ENCODE measurements at regions not wholly inside any gene's neighbourhood (a gene's known extent, or its start where the extent isn't known, plus 50 kb on each side); places are given as distances from the start of the nearest gene placed in this dataset.
"Not testable (repeated sequence)": the region's sequence is repeated elsewhere in the genome, so short reads cannot be mapped to it uniquely, and the experiment has no call there.

DNA sequence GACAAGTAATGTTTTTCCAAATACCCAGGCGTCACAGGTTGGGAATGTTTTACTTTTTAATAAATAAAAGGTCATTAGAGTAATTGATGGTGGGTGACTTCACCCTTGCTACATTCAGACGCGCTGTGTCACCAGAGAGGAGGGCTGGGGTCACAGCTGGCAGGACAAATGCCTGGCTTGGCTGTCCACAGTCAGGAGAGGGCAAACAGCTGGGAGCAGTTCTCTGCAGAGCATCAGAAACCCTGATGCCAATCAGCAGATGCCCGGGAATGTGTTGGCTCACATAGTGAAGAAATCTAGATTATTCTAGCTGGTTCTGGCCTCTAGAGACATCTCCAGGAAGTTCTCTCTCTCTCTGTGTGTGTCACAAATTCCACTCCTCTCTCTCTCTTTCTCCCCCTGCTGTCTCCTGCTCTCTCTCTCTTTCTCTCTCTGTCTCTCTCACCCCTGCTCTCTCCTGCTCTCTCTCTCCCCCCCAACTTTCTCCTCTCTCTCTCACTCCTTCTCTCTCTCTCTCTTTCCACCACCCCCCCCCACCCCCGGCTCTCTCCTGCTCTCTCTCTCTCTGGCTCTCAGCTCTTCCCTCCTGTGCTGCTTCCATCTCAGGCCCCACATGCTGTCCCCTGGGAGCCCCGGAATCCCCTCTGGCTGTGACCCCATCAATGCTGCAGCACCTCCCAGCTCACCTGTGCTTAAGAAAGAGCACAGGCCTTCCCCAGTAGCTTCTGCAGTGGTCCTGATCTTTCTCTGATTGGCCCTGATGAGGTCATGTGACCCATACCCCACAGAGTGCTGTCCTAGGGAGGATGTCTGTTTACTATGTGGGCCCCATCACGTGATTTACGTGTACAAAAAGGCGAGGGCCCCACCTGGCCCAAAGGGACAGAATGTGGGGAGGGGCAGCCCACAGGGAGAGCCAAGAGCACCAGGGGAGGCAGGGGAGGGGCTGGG, 331.5 kb downstream of the ADGRD1 start:
- H3K9me3 Mint-ChIP-seq; ATAC-seq; H3K36me3 Mint-ChIP-seq; DNase-seq (ENCODE audit: low spot score in 2 of 2): not testable (repeated sequence)
- peak overlapping the region in 1 of 2 donors; percentile 67 for H3K27ac Mint-ChIP-seq

GRCh38 chr12:131285905-131286295, 332.2 kb downstream of the ADGRD1 start:
- peak in 1 of 2 donors; percentile 25 for DNase-seq (ENCODE audit: low spot score in 2 of 2)
- not testable (repeated sequence) for ATAC-seq, H3K9me3 Mint-ChIP-seq, H3K36me3 Mint-ChIP-seq, H3K27ac Mint-ChIP-seq

DNA sequence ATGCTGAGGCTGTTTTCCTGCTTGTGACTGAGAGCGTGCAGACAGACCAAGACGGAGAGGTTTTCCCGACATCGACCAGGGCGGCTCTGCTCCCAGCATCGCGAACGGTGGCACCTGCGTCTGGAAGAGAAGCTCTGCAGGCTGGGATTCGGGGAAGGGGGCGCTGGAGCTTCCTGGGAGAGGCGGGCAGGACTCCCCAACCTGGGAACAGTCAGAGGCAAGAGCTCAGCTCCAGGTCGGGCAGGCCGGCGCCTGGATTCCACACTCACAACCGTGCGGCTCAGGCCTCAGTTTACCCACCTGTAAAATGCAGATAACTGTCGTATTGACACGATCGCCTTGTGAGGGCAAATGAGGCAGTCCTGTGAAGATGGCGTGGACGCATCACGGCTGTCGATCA, 332.6 kb downstream of the ADGRD1 start:
- DNase-seq (ENCODE audit: low spot score in 2 of 2); H3K27ac Mint-ChIP-seq; H3K9me3 Mint-ChIP-seq; ATAC-seq; H3K36me3 Mint-ChIP-seq: not testable (repeated sequence)

DNA sequence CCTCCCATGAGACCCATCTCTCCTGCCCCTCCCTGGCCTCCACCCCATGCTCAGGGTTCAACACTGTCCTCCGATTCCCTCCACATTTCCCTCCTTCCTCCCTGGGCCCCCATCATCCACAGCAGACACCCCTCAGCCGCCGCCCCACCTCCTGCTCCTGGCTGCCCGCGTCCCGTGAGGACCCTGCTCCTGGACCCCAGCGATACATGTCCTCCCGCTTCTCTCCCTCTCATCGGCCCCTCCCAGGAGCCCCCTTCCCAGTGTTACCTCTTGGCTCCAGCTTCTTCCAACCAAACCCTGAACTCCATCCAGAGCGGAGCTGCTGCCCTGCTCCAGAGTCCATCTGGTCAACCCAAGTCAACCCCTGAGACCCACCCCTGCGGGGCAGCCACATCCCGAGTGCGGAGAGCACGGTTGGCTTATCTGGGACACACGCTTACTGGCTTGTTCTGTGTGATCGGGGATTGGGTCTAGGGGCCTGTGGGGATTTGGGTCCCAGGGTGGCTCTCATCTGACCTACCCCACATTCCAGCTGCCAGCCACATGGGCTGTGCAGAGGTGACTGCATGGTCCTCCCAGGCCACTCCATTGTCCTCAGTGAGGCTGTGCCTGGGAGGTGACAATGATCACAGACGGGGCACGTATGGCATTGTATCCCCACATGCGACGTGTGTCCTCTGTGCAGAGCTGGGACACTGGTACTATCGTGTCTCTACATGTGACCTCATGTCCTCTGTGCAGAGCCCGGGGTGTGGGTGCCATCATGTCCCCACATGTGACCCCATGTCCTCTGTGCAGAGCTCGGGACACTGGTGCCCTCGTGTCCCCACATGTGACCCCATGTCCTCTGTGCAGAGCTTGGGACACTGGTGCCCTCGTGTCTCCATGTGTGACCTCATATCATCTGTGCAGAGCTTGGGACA, 333.6 kb downstream of the ADGRD1 start:
- ATAC-seq = no peak
- peaks cover 0 to 9% of the 10 kb centered on the region in 2 donors for H3K9me3 Mint-ChIP-seq
- no peaks in the 10 kb centered on the region for H3K36me3 Mint-ChIP-seq
- no peak overlapping the region for H3K27ac Mint-ChIP-seq
- peak in 1 of 2 donors; percentile 39 for DNase-seq (ENCODE audit: low spot score in 2 of 2)

- H3K9me3 Mint-ChIP-seq = peaks cover 0 to 9% of the 10 kb centered on the region in 2 donors
- H3K36me3 Mint-ChIP-seq = no peaks in the 10 kb centered on the region
- H3K27ac Mint-ChIP-seq = no peak overlapping the region
- DNase-seq (ENCODE audit: low spot score in 2 of 2) (peak in 1 of 2 donors; percentile 37), ATAC-seq (no peak)
Measured at GRCh38 chr12:131287938-131288764, 334.4 kb downstream of the ADGRD1 start.

GRCh38 chr12:131288765-131289695, 335.3 kb downstream of the ADGRD1 start:
- H3K27ac Mint-ChIP-seq, H3K36me3 Mint-ChIP-seq, H3K9me3 Mint-ChIP-seq, ATAC-seq: not testable (repeated sequence)
- DNase-seq (ENCODE audit: low spot score in 2 of 2) = peak; percentile 0 to 35

GRCh38 chr12:131289807-131290206, 336.1 kb downstream of the ADGRD1 start:
- peak in 1 of 2 donors; percentile 11 for DNase-seq (ENCODE audit: low spot score in 2 of 2)
- ATAC-seq, H3K9me3 Mint-ChIP-seq, H3K27ac Mint-ChIP-seq, H3K36me3 Mint-ChIP-seq: not testable (repeated sequence)

DNA sequence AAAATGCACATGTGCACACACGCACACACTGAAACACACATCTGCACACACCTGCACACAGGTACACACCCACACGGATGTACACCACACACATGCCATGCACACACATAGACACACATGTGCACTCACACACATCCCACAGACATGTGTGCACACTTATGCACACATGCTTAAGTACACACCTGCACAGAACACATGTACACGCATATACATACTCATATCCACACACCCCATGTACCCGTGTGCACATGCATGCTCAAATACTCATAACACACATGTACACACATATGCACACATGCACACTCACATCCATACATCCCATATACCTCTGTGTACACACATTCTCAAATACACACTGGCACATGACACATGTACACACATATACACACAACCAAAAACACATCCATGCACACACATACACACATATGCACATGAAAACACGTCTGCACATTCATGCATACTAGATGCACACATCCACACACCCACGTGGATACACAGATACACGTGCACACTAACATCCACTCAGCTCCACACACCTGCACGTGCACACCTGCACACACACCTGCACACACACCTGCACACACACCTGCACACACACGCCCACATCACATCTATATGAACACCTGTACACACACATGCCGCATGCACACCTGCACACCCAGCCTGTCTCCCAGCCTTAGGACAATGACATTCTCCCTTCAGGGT, 336.7 kb downstream of the ADGRD1 start:
- Mint-ChIP-seq H3K36me3 (no peaks in the 10 kb centered on the region), H3K27ac (no peak overlapping the region), H3K9me3 (peaks cover 0 to 9% of the 10 kb centered on the region in 2 donors)
- no peak for ATAC-seq
- DNase-seq (ENCODE audit: low spot score in 2 of 2) = no peak

DNA sequence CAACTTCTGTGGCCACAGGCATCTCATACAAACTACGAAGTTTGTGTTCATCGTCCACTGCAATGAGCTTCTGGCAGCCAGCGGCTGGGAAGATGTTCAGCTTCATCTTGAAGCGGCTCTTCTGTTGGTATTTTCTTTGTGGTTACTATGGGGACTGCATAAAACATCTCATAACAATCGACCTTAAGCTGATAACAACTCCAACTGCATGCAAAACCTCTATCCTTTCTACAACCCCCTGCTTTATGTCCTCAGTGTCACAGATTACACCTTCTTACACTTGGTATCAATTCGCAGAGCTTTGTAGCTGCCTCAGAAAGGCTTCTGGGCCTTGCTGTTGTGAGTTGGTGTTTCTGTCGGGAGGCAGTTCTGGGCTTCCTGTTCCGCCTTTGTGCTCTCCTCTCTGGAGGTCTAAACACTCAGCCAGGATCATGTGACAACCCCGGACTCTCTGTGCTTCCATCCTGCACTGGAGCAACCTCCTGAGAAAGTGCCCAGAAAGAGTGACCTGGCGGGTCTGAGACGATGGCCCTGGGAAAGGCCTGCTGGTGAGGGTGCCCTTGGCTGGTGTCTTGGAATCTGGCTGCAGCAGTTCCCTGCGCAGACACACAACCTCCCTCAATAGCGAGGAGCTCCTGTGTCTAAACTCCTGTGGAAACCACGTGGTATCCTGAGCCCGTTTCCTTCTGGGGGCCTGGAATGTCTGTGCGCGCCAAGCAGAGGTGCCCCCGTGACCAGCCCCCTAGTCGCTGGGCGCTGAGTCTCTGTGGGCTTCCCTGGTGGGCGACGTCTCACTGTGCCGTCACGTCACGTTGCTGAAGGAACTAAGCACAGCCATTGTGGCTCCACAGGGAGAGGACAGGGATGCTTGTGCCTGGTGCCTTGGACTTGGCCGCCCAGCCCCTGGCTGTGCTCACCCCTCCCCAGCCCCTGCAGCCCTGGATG, 339.6 kb downstream of the ADGRD1 start:
- DNase-seq (ENCODE audit: low spot score in 2 of 2) = peak in 1 of 2 donors; percentile 39
- H3K27ac Mint-ChIP-seq, H3K9me3 Mint-ChIP-seq, ATAC-seq, H3K36me3 Mint-ChIP-seq: not testable (repeated sequence)

GRCh38 chr12:131294716-131295115, 341.0 kb downstream of the ADGRD1 start:
- H3K36me3 Mint-ChIP-seq, ATAC-seq, H3K9me3 Mint-ChIP-seq: not testable (repeated sequence)
- peak in 1 of 2 donors; percentile 13 for DNase-seq (ENCODE audit: low spot score in 2 of 2)
- H3K27ac Mint-ChIP-seq = peak overlapping the region in 1 of 2 donors; percentile 12

DNA sequence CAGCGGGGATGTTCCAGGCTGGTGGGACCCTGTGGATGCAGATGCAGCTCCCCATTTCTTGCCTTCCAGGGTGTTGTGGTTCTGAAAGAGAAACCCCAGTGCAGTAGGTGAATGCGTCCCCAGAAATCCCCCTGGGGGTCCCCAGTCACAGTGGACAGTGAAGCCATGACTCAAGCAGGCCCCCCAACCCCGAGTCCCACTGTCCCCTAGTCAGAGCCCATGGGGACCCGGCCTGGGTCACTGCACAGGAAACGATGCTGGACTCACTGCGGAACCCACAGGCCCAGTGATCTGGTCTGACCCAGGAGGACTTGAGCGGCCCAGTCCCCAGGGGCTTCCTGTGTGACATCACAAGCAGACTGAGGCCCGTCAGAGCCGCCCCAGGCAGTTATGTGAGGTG, 341.4 kb downstream of the ADGRD1 start:
- not testable (repeated sequence) for H3K9me3 Mint-ChIP-seq, H3K27ac Mint-ChIP-seq, ATAC-seq, H3K36me3 Mint-ChIP-seq
- DNase-seq (ENCODE audit: low spot score in 2 of 2) = peak in 1 of 2 donors; percentile 16

- not testable (repeated sequence) for H3K27ac Mint-ChIP-seq; DNase-seq (ENCODE audit: low spot score in 2 of 2); H3K36me3 Mint-ChIP-seq; H3K9me3 Mint-ChIP-seq; ATAC-seq
Measured at GRCh38 chr12:131295559-131295958, 341.9 kb downstream of the ADGRD1 start.

DNA sequence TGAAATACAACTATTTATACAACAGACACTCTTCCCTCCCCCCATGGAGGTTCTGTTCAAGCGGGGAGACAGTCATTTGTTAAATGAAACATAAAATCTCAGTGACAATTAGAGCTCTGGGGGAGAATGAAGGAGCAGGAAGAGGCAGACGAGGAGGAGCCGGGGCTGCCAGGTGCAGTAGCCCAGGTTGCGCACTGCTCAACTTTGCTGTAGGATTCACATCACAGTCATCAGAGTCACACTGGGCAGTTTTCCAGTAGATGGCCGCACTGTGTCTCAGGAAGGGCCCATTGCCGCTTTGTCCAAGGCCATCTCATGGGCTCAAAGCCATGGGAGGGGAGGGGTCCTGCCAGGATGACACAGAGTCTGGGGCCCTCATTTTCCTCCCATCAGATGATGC, 342.4 kb downstream of the ADGRD1 start:
- H3K27ac Mint-ChIP-seq; H3K9me3 Mint-ChIP-seq; DNase-seq (ENCODE audit: low spot score in 2 of 2); H3K36me3 Mint-ChIP-seq; ATAC-seq: not testable (repeated sequence)

DNA sequence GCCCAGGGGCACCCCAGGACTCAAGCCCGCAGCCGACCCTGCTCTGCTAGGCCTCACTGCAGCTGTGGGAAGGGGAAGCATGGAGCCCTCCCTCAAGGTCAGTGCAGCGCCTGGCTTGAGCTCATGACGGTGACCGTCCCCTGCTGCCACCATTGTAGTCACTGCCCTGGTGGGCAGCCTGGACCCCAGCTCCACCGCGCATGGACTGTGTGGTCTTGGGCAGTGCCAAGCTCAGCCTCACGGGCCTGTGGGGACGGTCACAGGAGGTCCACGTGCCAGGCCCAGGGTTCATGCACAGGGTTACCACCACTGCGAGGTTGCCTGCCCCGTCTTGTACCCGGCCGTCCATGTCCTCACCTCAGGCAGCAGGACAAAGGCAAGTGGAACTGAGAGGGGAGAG, 342.9 kb downstream of the ADGRD1 start:
- not testable (repeated sequence) for DNase-seq (ENCODE audit: low spot score in 2 of 2); ATAC-seq; H3K9me3 Mint-ChIP-seq; H3K27ac Mint-ChIP-seq; H3K36me3 Mint-ChIP-seq
